HG02623 (cell line): ENCODE measurements at regions not wholly inside any gene's neighbourhood (a gene's known extent, or its start where the extent isn't known, plus 50 kb on each side); places are given as distances from the start of the nearest gene placed in this dataset.

Experiments used
- ATAC-seq: cut with Tn5 transposase; IDR thresholded peaks from one replicate; pipeline ENCODE4 v1.9.1; 2021; ENCODE audit warnings: moderate library complexity; ENCODE audit not compliant: unreplicated experiment

DNA sequence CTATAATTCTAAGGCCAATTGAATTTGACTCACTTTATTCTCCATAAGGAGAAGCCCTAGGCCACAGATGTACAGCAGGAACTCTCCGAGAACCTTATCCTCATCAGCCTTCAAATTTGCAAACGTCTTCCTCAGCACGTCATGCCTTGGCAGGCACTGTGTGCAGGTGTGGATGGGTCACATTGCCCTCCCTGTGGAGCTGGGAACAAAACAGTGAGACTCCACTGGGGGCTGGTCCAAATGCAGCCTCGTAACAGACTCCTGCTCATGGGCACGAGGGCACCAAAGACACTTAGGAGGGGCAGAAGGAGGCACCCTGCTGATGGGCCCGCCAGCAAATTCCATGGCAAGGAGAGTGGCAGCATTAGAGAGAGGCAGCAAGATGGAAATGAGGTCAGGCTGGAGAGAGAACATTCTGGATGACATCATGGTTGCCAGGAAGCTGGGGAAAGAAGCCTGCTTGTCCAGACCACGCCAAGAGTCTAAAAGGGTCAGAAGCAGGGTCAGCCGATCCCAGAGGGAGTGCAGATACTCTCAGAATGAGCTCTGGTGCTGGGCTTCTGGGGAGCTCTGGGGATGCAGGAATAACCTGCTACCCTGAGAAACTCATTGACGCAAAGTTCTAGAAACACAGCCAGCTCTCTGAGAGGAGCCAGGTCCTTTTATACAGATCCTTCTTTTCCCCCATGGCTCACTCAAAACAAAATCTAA is 242.2 kb downstream of the B3GLCT start:
- no peak for ATAC-seq

DNA sequence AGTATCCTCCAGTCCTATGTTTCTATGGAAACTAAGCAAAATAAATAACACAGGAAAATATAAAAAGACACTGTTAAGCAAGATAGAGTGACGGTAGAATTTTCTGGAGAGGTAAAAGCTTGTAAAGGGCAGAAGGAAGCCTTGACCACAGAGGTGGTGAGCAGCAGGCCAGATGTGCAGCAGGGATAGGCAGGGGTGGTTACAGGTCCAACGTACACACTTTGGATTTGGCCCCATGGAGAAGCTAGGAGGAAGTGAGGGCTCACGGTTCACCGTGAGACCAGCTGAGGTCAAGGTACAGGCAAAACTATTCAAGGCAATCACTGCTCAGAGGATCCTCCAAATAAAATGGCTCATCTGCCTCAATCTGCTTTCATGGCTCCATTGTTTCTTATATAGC is 242.8 kb downstream of the B3GLCT start:
- no peak for ATAC-seq

DNA sequence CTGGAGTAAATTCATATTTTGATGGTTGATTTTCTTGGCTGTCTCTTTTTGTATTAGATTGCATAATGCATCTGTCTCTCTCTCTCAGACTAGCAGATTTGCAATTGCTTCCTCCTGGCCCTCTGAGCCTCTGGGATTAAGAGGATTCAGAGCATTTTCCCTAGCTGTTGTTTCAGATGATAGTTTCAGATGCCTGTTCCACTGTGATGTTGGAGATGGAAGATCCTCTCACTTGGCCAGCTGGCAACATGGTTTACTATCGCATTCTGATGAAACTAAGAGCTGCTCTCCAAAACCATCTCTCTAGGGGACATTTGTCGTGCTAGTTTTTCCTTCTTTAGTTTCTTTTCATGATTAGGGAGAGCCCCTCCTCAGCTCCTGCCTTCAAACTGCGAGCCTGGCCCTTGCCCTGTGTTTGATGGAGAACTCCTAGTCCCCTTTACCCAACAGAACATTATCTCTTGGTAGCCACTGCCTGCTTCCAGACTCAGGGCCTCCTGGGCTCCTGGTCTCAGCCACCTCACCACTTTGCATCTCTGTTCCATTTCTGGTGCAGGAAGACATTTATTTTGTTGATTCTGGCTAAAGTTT is 244.6 kb downstream of the B3GLCT start:
- ATAC-seq, result no peak

DNA sequence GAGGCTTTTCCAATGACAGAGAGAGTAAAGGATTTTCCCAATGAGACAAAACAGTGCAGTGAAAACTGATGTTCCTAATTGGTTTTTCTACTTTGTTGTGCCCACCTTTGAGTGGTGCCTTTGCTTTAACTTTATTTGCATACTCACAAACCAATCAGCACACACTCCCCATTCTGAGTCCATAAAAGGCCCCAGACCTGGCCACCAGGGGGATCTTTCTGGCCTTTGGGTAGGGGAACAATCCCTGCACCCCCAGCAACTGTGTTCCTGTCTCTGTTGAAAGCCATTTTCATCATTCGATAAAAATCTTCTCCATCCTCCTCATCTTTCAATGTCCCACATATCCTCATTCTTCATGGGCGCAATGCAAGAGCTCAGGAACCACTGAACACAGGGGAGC is 252.8 kb downstream of the B3GLCT start:
- ATAC-seq, result no peak

DNA sequence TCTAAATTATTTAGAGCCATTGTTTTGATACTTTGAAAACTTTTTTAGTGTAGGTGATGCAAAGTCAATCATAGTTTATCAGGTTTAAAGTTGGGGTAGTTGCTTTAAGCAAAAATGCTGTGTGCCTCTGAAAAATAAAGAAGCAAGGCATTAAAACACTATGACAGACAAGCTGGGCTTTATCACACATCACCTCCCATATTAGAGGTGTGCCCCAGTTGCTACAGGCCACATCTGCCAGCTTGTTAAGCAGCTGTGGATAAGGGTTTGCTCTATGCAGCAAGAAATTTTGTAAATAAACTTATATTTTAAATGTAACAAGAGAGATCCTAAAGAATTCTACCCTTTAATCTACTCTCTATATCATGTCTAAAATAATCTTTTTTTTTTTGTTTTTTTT is 255.8 kb downstream of the B3GLCT start:
- no peak for ATAC-seq

- ATAC-seq, result no peak
Observed at GRCh38 chr13:31456056-31456455, 256.3 kb downstream of the B3GLCT start.

GRCh38 chr13:31460061-31460460 is 260.3 kb downstream of the B3GLCT start:
- ATAC-seq, result no peak

GRCh38 chr13:31461923-31462322 is 262.1 kb downstream of the B3GLCT start:
- ATAC-seq, result no peak

DNA sequence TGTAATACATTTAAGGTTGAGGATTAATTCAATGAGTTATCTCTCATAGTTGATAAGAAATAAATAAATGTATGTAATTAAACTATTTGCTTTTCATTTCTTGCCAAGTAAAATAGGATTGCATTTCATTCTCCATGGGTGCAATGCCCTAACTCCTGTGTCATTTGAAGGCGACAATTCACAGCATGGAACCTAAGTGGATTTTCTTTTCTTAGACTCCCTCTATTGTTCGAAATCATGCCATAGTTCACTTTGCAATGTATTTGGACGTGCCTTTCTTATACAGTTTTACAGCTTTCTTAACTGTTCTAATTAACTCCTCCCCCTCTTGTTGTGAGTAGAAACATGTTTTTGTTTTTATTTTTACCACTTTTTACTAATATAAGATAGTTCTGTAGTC is 263.0 kb downstream of the B3GLCT start:
- ATAC-seq, result no peak

DNA sequence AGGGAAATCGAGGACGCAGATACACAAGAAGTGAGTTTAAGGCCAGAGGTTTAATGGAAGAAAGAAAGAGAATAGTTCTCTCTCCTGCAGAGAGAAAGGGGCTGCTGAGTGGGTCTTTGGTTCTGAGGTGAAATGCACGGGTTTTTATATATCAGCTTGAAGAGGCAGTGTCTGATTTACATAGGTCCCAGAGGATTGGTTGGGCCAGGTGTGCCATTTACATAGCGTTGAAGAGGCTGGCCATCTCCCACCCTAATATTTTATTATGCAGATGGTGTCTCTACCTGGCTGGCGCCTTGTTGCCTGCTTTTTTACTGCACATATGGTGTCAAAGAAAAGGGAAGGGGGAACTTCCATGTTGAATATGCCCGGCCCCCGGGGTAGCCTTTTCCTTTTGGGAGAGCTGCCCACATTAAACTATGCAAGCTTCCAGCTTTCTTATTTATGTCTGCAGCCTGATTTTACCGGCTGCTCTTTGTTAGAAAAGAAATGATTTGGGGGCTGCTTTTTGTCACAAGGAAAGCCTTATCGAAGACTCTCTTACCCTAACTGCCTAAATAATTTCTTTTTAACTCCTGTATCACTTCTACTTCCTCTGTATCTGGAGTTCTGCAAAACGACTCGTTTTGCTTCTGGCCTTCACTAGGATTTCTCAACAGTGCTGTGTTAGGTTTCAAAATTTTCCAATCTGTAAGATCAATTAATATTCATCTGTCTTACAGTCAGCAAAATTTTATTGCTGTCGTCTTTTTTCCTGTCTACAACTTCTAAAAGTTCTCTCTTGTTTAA is 268.5 kb downstream of the B3GLCT start:
- no peak for ATAC-seq

- no peak for ATAC-seq
Observed at GRCh38 chr13:31469377-31469776, 269.6 kb downstream of the B3GLCT start.

DNA sequence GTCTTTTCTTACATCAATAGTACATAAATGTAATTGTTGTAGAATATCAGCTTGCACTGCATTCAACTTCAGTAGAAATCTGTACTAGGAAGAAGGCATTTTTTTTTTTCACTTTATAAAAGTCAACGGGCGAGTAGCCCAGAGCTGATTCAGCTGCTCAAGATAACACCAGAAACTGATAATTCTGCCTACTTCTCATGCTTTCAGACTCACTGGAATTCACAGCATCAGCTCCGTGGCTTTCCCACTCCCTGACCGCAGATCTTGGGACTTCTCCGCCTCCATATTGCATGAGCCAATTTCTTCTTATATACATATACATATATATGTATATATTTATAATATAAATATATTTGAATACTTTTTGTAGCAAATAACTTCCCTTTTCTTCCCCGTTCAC is 263.1 kb upstream of the RXFP2 start:
- no peak for ATAC-seq

GRCh38 chr13:31476753-31477152 is 262.6 kb upstream of the RXFP2 start:
- no peak for ATAC-seq

DNA sequence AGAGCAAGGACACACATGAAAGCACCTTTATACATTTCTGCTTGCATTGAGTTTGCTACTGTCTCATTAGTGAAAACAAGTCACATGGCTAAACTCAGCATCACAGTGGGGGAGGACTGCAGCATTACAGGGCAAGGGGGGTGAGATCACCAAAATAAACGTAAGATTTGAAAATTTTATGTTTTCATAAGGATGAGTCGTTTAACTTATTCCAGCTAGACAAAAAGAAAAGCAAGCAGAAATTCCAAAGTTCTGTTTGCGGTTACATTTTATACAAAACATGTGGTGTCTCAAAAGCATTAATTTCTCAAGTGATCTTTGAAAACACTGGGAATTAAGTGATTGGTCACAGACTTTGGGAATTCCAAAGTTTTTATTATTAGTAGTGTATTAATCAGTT is 261.4 kb upstream of the RXFP2 start:
- no peak for ATAC-seq

GRCh38 chr13:31485183-31485582 is 254.1 kb upstream of the RXFP2 start:
- ATAC-seq, result no peak

DNA sequence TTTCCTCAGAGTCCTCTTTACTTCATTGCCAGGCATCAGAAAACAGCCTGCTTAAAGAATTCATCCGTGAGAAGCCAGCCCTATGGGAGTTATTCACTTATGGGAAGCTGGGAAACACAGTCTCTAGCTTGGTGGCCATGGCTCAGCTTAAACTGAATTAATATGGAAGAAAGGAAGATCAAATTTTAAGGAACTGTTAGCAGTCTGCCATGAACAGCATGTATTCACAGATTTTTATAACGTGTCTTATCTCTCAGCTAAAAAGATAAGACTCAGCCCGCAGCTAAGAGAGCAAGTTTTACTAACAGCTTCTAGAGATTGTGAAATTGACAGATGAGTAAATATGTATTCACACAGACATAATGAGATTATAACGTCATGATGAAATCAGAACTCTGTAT is 253.7 kb upstream of the RXFP2 start:
- ATAC-seq, result no peak

GRCh38 chr13:31495336-31495735 is 244.0 kb upstream of the RXFP2 start:
- no peak for ATAC-seq

DNA sequence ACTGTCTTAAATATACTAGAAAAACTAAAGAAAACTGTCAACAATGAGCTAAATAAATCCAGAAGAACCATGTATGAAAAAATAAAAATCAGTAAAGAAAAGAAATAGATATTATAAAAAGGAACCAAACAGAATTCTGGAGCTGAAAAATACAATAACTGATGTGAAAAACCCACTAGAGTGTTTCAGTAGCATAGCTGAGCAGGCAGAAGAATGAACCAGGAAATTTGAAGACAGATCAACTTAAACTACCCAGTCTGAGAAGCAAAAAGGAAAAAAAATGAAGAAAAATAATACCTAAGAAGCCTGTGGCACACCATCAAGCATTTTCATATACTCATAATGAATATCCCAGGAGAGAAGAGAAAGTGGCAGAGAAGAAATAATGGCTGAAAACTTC is 240.1 kb upstream of the RXFP2 start:
- ATAC-seq, result no peak

DNA sequence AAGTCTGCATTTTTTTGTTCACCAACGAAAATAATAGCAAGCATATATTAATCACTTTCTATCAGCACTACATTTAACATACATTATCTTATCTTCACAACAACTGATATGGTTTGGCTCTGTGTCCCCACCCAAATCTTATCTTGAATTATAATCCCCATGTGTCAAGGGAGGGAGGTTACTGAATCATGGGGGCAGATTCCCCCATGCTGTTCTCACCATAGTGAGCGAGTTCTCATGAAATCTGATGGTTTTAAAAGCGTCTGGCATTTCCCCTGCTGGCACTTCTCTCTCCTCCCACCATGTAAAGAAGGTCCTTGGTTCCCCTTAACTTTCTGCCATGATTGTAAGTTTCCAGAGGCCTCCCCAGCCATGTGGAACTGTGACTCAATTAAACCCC is 235.7 kb upstream of the RXFP2 start:
- no peak for ATAC-seq

DNA sequence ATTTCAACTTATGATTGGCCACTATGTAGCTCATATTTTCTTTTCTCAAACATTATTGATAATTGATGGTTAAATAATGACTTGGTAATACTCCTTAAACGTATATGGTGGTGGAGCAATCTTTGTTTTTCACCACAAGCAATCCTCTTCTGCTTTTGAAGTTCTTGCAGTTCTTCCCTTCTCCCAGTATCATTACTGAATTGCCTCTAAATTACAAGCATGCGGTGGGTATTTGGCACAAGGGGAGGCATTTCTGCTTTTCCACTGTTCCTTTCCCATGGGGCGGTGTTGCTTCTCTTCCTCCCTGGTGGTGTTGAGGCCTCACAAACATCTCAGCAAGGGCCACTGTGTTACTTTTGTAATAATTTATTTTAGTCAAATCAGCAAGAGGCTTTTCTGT is 234.4 kb upstream of the RXFP2 start:
- no peak for ATAC-seq

DNA sequence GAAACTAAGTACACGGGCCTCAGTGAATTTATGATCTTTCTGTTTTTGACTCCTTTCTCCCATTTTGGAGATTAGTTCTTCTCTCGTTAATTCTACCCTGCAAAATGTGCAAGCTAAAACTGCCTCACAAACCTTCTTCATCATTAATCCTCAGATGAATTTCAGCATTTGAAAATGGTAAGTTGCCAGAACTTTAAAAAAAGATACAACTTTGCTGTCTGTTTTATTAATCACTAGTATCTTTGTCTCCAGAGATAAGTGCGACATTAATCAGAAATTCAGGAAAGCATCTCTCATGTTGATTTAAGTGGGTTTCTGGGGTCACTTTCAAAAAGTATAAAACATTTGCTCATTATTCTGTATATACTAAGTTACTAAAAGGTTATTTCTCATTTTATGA is 227.0 kb upstream of the RXFP2 start:
- ATAC-seq, result no peak

GRCh38 chr13:31514932-31515331 is 224.4 kb upstream of the RXFP2 start:
- ATAC-seq, result no peak
